ENCODE measurements at regions not wholly inside any gene's neighbourhood (a gene's known extent, or its start where the extent isn't known, plus 50 kb on each side); places are given as distances from the start of the nearest gene placed in this dataset.

DNA sequence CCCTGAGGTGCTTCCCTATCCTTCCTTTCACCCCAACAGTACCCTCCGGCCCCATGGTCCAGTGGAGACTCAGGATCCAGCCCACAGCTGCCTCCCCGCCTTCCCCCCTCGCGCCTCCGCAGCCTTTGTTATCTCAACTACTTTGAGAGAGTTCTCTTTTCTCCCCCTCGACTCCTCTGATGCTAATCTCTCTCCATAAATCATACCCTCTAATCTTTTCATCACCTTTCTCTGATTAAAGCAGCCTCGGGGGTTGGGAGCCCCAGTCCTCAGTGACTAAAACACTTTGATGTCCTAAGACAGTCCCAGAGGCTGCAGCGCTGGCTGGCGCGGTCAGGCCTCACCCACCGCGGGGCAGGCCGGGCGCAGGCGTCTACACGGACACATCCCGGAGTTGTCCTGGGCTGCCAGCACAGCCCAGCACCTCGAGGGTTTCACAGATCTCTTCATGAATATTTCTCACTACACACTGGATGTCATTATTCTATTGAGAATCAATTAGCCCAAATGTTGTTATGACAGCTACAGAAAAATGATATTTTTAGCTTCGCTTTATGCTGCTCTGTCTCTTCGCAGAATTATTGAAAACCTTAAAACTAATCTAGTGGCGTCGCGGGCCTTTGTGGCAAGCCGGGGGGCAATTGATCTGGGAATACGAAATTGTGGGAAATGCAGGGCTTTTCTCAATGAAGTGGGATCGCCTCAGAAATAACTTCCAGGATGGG lies 289.5 kb downstream of the RRAGC start:
- DNase-seq, result no peak

DNA sequence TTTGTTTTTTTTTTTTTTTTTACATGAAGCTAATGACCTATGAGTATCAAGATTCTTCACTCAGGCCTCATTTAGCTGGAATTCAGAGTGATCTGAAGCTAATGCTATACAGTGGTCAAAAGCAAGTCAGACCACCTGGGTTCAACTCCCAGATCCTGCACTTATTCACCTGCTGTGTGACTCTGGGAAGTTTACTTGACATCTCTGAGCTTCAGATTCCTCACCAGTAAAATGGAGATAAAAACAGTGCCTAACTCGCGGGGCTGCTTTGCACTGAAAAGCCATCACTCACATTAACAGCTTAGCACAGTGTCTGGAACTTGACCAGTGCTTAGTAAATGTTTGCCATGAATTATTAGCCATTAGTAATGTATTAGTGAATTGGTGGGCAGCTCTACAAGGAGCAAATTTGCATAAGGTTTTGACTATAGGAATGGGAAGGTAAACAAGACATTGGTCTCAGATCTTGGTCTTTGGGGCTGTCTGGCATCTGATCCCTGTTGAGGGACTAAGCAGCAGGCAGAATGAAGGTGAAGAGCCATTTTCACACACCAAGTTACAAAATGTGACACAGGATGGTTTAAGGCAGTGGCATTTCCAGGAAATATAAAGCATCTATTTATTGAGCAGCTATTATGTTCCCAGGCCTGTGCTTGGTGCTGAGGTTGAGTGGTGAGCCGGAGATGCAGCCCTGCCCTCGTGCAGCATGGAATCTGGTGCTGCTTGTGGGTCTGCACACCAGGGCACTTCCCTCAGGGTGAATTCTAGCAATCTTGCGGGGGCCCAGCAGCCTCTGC lies 291.3 kb downstream of the RRAGC start:
- DNase-seq, result no peak

DNA sequence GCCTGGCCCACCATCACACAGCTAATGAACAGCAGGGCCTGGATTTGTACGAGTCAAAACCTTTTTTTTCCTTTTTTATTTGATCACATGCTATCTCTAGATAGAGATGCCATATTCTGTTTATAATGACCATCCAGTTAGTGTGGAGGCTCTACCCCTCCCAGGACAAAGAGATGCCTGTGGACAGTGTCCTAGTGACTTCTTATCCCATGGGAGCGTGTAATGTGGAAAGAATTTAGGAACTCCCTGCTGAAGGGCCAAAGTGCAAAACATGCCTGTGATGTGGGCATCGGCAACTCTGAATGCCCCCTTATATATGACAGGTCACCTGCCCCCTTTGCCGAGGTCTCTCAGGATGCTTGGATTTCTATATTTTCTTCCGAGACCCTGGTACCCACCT lies 292.2 kb downstream of the RRAGC start:
- no peak for DNase-seq

DNA sequence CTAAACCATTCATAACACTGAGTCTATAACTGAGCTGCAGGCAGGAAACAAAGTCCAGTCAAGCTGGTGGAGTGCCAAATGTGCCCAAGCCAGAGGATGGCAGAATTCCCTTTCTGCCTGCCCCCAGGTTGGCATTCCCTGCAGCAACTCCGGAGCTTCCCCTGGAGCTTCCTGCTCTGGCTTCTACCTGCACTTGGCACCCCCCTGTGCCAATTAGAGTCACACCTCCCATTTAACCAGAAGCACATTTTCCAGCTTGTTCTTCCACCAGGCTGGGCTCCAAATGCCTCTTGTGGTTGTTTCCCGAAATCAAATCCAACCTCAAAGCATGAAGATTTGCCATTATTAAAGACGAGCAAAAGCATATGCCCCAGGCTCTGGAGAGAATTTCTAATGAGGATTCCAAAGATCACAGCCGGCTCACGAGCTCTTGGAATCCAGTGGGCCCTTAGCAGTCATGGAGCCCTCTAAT lies 294.5 kb downstream of the RRAGC start:
- no peak for DNase-seq

DNA sequence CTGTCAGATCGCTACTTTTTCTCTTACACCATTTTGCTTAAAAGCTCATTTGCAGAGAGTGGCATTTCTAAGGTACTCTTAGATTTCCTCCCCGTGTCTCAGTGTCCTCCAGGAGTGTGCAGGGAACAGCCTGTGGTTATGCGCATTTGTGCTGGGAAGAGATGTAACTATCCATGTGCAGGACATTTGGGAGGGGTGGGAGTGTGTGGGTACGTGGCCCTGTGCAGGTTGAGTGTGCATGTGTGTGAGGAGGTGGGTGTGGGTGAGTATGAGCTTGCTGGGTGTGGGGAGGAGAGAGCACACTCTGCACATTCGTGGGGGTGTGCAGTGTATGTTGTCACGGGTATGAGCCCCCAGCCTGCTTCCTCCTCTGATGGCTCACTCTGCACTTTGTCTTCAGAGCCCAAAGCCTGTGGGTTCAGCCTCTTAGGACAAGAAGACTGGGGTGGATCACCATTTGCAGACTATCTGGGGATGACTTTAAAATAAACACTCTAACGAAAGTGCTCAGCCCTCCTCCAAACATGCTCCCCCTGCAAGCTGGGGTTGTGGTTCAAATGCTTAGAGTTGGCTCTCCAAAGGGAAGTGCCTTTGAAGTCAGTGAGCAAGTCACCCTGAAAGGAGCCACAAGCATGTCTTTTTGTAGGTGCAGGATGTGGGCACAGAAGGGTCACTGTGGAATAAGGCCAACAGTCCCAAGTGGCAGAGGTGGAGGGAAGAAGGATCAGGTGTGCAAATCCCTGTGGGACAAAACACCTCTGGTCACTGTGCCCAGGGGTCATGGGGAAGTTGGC lies 295.4 kb downstream of the RRAGC start:
- no peak for DNase-seq

DNA sequence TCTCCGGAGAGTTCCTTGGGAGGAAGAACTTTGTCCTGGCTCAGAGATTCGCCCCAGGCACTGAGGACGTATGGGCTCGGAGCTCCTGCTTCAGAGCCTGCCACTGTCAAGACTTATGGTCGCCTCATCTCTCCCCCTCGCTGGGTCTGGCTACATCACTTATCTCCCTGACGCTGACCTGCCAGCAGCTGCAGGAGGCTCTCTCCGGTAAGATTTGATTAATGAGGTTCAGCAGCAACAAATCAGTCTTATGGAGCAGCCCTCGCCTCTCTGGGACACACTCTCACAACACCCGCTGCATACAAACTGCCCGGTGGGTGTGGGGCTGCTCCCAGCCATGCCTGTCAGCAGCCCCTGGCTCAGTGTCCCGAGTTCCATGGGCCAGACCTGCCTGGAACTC lies 297.8 kb downstream of the RRAGC start:
- no peak for DNase-seq

DNA sequence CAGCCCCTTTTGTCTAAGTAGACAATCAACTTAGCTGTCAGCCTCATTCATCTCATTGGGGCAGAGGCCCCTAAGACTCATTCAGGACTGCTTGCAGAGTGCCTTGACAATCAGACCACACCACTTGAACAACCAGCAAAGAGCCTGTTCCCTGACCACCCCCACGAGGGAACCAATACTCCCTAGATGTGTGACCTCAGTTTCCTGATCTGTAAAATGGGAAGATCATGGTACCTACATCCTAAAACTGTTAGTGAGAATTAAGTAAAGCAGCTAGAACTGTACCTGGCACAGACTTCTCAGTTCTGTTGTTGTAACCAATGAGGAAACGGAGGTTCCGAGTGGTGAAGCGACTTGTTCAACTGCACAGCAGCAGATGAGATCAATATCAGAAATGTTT lies 298.5 kb downstream of the RRAGC start:
- no peak for DNase-seq

DNA sequence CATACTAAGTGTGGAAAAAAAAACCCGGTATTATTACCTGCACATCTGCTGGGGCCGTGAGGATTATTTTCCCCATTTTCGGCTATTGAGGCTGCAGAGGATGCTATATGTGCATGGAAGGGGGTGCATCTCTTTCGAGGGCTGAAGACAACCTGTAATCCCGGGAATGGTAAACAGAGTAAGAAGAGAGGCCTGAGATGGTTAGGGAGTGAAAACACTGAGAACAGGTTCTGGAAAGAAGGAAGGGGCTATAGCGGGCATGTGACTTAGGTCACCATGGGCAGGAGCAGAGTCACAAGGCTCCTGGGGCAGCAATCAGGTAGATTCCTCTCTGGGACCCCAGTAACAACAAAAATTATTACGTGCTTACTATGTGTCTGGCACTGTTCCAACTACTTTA lies 299.1 kb downstream of the RRAGC start:
- DNase-seq, result no peak

DNA sequence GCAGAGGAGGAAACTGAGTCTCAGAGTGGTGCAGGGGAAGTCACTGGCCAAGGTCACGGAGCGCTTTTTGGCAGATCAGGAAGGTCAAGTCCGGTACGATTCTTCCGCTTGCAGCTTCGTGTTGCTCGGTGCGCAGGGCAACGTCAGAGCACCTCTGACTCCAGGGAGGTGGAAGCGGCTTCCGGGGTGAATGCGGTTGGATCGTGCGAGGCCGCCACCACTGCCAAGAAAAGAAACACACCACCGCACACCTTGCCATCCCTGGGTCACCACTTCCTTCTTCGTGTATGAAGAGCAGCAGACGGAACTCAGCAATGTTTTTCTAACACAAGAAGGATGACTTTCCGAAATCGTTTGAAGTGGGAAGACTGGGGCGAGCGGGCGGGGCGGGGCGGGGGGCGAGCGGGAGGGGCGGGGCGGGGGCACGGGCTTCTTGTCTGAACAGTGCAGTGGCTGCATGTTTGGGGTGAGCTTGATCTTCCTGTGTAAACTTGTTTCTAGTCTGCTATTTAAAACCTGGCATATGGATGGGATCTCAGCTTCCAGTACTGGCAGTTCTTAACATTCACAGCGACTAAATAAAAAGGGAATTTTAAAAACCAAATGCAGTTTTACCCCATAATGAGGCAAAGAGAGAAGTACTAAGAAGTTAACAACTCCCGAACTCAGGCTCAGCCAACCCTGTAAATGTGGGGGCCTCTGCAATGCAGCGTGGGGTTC lies 300.0 kb downstream of the RRAGC start:
- DNase-seq, result no peak

DNA sequence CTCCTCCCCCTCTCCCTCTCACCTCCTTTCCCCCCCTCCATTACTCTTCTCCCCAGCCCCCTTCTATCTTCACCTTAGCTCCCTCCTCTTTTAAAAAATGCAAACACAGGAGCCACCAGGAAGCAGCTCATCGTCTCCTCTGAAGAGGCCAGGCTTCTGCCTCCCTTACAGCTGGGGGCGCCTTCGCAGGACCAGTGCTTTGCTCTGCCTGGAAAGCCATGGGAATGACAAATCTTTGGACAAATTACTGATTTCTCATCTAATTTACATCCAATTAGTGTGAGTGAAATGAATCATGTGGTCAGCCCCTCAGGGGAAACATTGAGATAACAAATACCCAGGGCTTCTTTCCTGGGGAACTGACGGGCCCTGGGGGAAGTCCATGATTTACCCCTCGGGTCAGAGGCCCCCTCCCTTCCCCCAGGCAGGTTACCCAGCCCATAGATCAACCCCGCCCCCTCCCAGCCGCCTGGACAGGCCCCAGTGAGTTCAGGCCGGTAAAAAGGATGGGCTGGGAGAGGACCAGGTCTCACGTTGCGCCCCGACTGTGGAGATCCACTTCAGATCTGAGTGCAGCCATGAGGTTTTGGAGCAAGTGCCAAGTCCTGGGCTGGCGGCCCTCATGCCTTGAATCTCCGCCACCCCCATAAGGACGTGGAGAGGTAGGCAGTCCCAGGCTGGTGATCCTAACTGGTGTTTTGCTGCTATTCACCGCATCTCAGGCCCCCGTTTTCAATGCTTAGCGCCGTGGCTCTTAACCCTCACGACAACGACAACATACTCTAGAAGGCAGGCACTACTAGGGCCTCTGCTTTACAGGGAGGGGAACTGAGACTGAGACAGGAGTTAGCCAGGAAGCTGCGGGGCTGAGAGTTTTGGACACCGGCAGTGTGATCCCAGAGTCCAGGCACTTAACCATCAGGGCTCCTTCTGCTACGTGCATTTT lies 300.8 kb downstream of the RRAGC start:
- no peak for DNase-seq

DNA sequence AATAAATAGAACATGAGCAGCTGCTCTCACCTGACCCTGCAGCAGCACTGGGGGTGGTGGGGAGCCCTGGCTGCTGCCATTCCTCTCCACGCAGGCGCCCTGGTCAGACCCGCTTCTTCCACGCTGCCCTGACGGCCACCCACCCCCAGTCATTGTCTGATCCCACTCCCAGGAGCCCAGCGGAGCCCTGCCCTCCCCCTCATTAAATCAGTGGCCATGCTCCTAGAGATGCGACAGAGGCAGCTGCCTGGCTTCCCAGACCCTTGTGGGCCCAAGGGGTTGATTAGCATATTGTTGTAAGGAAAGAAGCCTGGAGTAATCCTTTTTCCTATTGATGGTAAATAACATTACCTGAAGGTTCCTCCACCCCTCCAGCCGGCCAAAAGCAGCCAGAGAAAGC lies 301.5 kb downstream of the RRAGC start:
- DNase-seq, result no peak

DNA sequence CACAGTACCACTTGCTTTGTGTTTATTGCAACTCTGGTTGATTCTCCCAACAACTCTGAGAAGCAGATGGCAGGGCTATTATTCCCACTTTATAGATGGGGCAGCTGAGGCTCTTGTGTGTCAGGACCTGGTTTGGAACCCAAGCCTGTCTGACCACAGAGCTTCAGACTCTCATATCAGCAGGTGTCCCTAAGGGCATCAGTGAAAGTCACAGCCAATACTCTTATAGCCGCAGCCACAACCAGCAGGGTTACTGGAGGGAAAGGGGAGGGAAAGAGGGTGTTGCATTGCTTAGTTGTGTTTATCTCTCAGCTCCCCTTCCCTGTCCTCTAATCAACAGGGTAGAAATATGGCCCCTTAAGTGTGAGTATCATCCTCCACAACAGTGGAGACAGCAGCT lies 304.0 kb downstream of the RRAGC start:
- no peak for DNase-seq

DNA sequence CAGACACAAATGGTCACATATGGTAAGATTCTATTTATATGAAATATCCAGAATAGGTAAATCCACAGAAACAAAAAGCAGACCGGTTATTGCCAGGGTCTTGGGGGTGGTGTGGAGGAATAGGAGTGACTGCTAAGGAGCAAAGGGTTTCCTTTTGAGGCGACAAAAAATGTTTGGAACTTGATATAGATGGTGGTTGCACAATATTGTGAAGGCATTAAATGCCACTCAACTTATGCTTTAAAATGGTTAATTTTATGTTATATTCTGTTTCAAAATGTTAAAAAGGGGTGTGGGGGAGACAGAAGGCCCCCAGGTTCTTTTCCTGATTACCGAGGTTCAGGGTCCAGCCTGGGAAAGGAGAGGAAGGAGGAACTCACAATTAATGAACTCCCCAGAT lies 304.4 kb downstream of the RRAGC start:
- no peak for DNase-seq

DNA sequence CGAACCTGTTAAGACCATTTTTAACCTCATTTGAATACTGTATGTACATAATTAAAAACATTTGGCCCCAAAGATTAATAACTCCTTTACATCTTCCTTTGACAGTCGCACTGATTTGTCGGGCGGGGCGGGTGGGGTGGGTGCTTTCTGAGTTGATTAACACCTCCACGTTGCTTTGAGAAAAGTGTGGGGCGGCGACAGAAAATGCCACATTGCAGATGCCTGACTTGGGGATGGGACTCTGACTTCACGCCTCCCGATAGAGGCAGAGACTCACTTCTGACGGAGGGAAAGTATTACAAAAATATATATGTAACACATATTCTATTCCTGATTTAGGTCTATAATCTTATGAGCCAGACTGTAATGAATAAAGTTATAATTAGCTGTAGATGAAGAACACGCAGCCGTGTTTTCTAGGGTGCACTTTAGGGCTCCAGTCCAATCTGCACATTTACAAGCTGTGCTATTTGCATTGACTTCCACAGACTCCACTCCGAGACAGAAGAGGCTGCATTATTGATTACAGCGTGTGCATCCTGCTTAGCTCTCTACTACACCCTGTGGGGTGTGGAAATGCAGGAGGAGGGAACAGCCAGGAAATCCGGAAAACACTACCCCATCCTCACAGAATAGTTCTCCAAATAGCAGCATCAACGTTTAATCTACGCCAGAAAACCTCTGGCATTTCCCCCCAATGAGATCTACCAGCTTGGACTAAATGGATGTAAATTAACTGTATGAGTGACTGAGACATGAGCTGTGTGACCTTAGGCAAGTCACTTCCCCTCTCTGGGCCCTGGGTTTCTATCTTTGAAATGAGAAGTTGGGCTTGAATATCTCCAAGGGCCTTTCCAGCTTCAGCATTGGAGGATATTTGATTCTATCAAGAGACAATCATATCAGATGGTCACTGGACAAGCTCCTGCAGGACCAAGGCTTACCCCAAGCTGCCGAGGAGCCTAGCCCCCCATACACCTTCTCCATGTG lies 308.0 kb downstream of the RRAGC start:
- no peak for DNase-seq

DNA sequence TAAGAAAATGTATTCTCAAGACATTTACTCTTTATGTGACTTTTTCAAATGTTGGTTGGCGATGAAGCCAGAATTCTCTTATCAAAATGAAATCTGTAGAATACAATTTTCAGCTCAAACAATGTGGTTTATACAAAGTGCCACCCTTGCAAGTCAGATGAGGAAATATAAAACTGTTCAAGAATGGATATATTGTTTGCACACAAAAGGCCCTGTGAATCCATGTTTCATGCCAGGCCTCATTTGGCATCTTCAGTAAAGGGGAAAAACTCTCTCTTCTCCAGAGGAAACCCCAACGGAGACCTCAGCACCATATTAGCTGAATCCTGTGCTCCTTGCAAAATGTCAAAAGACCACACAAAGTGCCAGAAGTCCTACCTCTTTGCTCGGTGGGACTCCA lies 310.4 kb downstream of the RRAGC start:
- no peak for DNase-seq

DNA sequence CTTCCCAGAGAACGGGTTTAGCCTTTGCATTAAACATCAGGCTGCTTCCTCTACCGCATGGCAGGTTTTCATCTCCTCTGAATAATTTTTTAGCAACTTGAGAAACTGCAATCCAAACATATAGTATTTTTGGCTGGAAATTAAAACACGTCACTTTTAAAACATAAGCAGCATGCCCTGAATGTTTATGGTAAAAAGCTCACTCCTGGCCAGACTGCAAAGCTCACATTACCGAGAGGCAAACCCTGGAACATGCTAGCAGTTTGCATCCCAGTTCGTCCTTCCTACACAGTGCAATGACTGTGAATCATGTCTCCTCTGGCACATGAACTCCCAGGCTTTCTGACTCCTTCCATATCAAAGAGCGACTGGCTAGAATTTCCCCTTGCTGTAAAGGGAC lies 312.3 kb downstream of the RRAGC start:
- DNase-seq, result no peak

DNA sequence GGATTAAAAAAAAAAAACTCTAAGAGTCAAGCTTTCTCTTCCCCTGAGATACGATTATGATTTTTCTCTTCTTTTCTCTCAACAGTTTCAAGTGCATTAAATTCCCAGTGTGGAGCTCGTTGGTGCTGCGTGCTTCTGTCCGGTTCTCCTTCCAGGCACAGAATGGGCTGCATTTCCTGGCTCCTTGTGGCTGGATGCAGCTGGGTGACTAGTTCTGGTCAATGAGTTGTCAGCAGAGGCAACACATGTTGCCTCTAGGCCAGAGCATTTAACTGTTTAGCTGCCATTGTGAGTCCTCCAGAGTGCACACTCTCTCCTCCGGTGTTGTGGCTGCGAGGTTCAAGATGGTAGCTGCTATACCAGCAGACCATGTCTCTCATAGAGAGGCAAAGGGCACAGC lies 312.9 kb downstream of the RRAGC start:
- no peak for DNase-seq

DNA sequence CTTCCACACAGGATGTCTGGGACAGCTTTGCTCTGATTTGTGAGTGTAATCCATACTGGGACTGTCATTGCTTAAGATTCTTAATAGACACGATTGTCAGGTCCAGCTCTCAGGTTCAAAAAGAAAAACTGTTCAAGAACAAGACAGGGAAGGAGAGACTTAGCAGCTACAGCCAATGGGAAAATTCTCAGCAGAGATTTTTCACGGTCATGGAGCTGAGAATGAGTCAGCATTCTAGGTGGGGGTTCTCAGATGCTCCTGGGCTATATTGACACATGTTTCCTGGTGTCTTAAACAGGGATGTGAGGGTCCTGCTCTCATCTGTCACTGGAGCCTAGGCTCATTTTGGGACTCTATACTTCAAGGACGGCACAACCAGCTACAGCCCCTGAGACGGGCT lies 318.3 kb downstream of the RRAGC start:
- no peak for DNase-seq

DNA sequence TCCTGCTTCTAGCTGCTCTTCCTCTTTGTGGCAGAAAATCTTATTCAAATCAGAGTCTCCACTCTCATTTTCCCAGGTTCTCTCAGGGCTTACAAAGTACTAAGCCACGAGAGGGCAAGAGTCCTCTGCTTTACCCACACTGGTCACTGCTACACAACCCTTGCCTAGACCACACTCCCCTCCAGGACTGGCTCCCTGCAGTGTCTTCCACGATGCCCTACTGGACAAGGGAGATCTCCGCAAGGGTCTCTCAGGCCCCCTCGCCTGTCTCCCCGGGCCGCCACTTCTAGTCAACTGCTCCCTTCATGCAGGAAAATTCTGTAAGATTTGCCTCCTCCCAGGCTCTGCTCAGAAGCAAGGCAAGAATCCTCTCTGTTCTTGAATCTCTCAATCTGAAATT lies 319.6 kb downstream of the RRAGC start:
- DNase-seq, result no peak

DNA sequence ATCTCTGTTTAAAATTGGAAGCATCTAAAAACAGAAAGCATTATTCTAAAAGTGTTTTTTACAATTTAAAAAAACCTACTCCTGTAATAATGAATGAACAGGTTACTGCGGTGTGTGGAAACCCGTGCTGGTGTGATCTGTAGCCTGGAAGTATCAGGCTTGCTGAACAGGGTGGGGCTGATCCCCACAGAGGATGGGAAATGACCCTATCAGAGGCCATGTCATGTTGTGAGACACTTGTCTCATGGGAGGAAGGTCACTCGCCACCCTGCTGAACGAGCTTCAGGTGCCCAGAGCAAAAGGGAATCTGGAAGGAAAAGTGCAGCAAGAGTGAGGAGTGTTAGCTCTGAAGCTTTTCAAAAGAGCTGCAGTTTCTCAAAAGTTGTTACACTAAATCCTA lies 320.7 kb downstream of the RRAGC start:
- DNase-seq, result no peak

DNA sequence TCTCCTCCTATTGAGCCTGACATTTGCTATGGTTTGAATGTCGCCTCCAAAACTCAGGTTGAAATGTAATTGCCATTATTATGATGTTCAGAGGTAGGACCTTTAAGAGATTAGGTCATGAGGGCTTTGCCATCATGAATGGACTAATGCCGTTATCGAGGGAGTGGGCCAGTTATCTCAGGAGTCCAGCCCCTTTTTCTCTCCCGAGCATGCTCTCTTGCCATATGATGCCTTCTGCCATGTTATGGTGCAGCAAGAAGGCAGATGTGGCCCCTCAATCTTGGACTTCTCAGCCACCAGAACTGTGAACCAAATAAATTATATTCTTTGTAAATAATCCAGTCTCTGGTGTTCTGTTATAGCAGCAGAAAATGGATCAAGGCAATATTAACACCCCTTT lies 323.5 kb downstream of the RRAGC start:
- no peak for DNase-seq

All from NCI-H1105 treated with DMSO at 0.1 percent for 48 hours (cell line).